ENCODE measurements at regions not wholly inside any gene's neighbourhood (a gene's known extent, or its start where the extent isn't known, plus 50 kb on each side); places are given as distances from the start of the nearest gene placed in this dataset.

GRCh38 chr2:76311728-76312127, 601.0 kb upstream of the GCFC2 start:
- Histone ChIP-seq H3K36me3 (ENCODE audit: control insufficient read depth in 1 of 2, insufficient read depth in 2 of 2, low read length in 2 of 2) (no peaks in the 10 kb centered on the region), H3K4me3 (replicated peaks in 1 of 2; ENCODE audit: low read depth in 1 of 2, low read length in 2 of 2) (no peak overlapping the region), H3K27me3 (ENCODE audit: insufficient read depth, low read length) (no peaks in the 10 kb centered on the region), H3K4me2 (ENCODE audit: low read length) (no peak overlapping the region), H4K20me1 (ENCODE audit: insufficient read depth) (no peaks in the 10 kb centered on the region), H3K9me3 (ENCODE audit: control insufficient read depth in 1 of 2, insufficient read depth in 1 of 2, low read depth in 1 of 2, low read length in 2 of 2) (peaks cover 6 to 11% of the 10 kb centered on the region in 2 experiments; a peak in 2 of 4 replicates), H3K27ac (ENCODE audit: low read depth, low read length) (no peak overlapping the region), H2AFZ (ENCODE audit: low read depth, low read length, poor library complexity, severe bottlenecking) (no peak overlapping the region), H3K9ac (ENCODE audit: low read length) (no peak overlapping the region), H3K79me2 (ENCODE audit: insufficient read depth, low read length) (no peaks in the 10 kb centered on the region), H3K9me2 (ENCODE audit: insufficient read depth) (no peaks in the 10 kb centered on the region), H3K4me1 (ENCODE audit: control insufficient read depth in 1 of 2, insufficient read depth in 2 of 2, low read length in 2 of 2) (no peaks in the 10 kb centered on the region)
- ChIA-PET CTCF (no interaction called here), RAD21 (ENCODE audit: low non-redundant PET in 1 of 2, low total read pairs in 2 of 2, uncharacterized antibody in 2 of 2, unreplicated experiment in 2 of 2) (no interaction called here), POLR2A (no interaction called here)
- BruUV-seq (replicated peaks) = no TSS peak
- no peak for DNase-seq (ENCODE audit: low read depth, low spot score)
- no peak for TF ChIP-seq SIN3A (IDR thresholded peaks at IDR 0.05; ENCODE audit: low read depth)
- TF ChIP-seq SRF (IDR thresholded peaks at IDR 0.05; ENCODE audit: low read depth) = no peak
- TF ChIP-seq JUND (IDR thresholded peaks at IDR 0.05) = no peak
- no peak for TF ChIP-seq RAD21 (IDR thresholded peaks at IDR 0.05; ENCODE audit: low read depth)
- TF ChIP-seq, protein P1, sequence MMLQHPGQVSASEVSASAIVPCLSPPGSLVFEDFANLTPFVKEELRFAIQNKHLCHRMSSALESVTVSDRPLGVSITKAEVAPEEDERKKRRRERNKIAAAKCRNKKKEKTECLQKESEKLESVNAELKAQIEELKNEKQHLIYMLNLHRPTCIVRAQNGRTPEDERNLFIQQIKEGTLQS (IDR thresholded peaks at IDR 0.05) = no peak
- TF ChIP-seq, protein P2, sequence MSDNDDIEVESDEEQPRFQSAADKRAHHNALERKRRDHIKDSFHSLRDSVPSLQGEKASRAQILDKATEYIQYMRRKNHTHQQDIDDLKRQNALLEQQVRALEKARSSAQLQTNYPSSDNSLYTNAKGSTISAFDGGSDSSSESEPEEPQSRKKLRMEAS (IDR thresholded peaks at IDR 0.05) = no peak
- no peak for TF ChIP-seq EZH2phosphoT487 (IDR thresholded peaks at IDR 0.05; ENCODE audit: borderline replicate concordance)
- intact Hi-C loops (cut with micrococcal nuclease) = no loop called here
- no peak for ATAC-seq

DNA sequence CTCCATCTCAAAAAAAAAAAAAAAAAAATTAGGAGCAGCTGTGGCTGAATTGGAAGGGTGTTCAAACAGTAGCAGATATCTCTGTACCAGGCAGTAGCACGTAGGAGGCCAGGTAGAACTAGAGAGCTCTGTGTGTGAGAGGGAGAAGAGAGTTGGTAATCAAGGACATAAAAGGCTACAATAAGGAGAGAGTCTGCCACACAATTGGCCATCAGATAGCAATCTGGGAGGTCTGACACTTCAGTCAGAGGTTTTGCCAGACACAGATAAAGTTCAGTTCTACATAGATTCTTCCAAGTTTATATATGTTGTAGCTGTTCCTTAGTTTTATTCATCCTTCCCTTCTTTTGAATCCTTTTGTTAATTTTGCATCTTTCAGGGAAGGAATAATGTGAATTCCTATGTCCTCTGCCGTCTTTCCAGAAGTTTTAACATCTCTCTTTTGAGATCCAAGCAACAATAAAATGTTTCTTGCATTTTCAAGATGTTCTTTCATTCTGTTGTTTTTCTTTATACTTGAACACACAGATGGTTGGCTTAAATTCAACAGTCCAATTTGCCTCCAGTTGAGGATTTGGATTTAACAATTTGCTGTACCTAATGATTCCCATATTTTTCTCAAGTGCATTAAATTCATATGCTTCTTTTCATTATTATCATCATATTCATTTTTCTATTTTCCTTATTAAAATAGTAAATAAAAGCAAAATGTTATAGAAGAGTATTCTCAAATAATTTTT, 600.3 kb upstream of the GCFC2 start:
- Histone ChIP-seq H3K9ac (ENCODE audit: low read length) (no peak overlapping the region), H3K79me2 (ENCODE audit: insufficient read depth, low read length) (no peaks in the 10 kb centered on the region), H3K4me2 (ENCODE audit: low read length) (no peak overlapping the region), H3K36me3 (ENCODE audit: control insufficient read depth in 1 of 2, insufficient read depth in 2 of 2, low read length in 2 of 2) (no peaks in the 10 kb centered on the region), H3K27ac (ENCODE audit: low read depth, low read length) (no peak overlapping the region), H4K20me1 (ENCODE audit: insufficient read depth) (no peaks in the 10 kb centered on the region), H3K27me3 (ENCODE audit: insufficient read depth, low read length) (no peaks in the 10 kb centered on the region), H3K4me3 (replicated peaks in 1 of 2; ENCODE audit: low read depth in 1 of 2, low read length in 2 of 2) (no peak overlapping the region), H3K9me2 (ENCODE audit: insufficient read depth) (no peaks in the 10 kb centered on the region), H3K9me3 (ENCODE audit: control insufficient read depth in 1 of 2, insufficient read depth in 1 of 2, low read depth in 1 of 2, low read length in 2 of 2) (peaks cover 6 to 11% of the 10 kb centered on the region in 2 experiments; a peak in 2 of 4 replicates), H3K4me1 (ENCODE audit: control insufficient read depth in 1 of 2, insufficient read depth in 2 of 2, low read length in 2 of 2) (no peaks in the 10 kb centered on the region), H2AFZ (ENCODE audit: low read depth, low read length, poor library complexity, severe bottlenecking) (no peak overlapping the region)
- no peak for TF ChIP-seq ZBTB33 (IDR thresholded peaks at IDR 0.05; ENCODE audit: extremely low read depth, insufficient replicate concordance, low read length)
- no peak for TF ChIP-seq EZH2phosphoT487 (IDR thresholded peaks at IDR 0.05; ENCODE audit: borderline replicate concordance)
- no peak for TF ChIP-seq POLR2AphosphoS5 (IDR thresholded peaks at IDR 0.05; ENCODE audit: low read depth, low read length)
- TF ChIP-seq EZH2 (IDR thresholded peaks at IDR 0.05) = no peak
- no peak for TF ChIP-seq YY1 (IDR thresholded peaks at IDR 0.05; ENCODE audit: extremely low read depth, insufficient replicate concordance, low read depth, low read length)
- no peak for TF ChIP-seq ELF1 (IDR thresholded peaks at IDR 0.05; ENCODE audit: borderline replicate concordance, low read depth)
- TF ChIP-seq, protein P2 (IDR thresholded peaks at IDR 0.05) = no peak
- TF ChIP-seq POLR2A (IDR thresholded peaks at IDR 0.05; ENCODE audit: borderline replicate concordance, extremely low read depth, insufficient read depth, insufficient read length) = no peak
- ChIA-PET RAD21 (ENCODE audit: low non-redundant PET in 1 of 2, low total read pairs in 2 of 2, uncharacterized antibody in 2 of 2, unreplicated experiment in 2 of 2) (no interaction called here), POLR2A (no interaction called here), CTCF (no interaction called here)
- no peak for ATAC-seq
- no peak for DNase-seq (ENCODE audit: low read depth, low spot score)
- intact Hi-C loops (cut with micrococcal nuclease) = no loop called here
- no TSS peak for BruUV-seq (replicated peaks)
